ENCODE measurements at regions not wholly inside any gene's neighbourhood (a gene's known extent, or its start where the extent isn't known, plus 50 kb on each side); places are given as distances from the start of the nearest gene placed in this dataset.
A peak's percentile ranks its signal among the peaks of the same experiment; 100 is the strongest.

DNA sequence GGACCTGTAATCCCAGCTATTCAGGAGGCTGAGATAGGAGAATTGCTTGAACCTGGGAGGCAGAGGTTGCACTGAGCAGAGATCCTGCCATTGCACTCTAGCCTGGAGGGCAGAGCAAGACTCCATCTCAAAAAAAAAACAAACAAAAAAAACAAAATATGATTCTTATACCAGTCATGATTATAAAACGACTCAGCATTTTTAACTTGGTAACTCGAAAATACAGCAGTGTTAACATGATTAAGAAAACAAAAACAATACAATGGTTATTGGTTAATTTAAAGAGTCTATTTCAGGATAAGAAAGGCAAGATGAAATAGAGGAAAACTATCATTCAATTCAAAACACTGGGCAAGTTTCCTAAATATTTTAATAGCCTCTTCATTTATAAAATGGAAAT is 865.3 kb downstream of the PCDH7 start:
- H3K27me3 Mint-ChIP-seq (ENCODE audit: low read depth) = no peaks in the 10 kb centered on the region
- no peaks in the 10 kb centered on the region for H3K9me3 Mint-ChIP-seq
- no peak overlapping the region for H3K27ac Mint-ChIP-seq
- H3K4me1 Mint-ChIP-seq = no peaks in the 10 kb centered on the region
- no peak overlapping the region for H3K4me3 Mint-ChIP-seq
- TF ChIP-seq, protein P1, sequence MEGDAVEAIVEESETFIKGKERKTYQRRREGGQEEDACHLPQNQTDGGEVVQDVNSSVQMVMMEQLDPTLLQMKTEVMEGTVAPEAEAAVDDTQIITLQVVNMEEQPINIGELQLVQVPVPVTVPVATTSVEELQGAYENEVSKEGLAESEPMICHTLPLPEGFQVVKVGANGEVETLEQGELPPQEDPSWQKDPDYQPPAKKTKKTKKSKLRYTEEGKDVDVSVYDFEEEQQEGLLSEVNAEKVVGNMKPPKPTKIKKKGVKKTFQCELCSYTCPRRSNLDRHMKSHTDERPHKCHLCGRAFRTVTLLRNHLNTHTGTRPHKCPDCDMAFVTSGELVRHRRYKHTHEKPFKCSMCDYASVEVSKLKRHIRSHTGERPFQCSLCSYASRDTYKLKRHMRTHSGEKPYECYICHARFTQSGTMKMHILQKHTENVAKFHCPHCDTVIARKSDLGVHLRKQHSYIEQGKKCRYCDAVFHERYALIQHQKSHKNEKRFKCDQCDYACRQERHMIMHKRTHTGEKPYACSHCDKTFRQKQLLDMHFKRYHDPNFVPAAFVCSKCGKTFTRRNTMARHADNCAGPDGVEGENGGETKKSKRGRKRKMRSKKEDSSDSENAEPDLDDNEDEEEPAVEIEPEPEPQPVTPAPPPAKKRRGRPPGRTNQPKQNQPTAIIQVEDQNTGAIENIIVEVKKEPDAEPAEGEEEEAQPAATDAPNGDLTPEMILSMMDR (IDR thresholded peaks at IDR 0.05; ENCODE audit: unreplicated experiment in 3 of 3) = no peak
- H3K36me3 Mint-ChIP-seq (ENCODE audit: low read depth) = no peaks in the 10 kb centered on the region

DNA sequence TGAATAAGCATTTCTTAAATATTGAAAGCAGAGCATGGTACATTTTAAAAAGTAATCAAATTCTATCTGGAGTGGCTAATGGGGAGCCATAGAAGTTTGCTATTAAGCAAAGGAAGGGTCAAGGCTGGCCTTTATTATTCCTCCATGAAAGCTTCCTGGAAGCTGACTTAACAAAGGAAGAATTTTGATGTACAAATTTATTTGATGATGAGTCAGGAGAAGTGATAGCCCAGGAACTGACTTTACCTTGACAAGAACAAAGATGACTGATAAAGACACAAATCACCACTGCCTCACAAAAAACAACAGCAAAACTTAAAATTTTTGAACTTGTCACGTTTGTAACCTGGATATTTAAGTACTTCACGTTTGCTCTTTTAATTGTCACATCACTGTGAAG is 872.1 kb downstream of the PCDH7 start:
- no peak overlapping the region for H3K27ac Mint-ChIP-seq
- H3K4me3 Mint-ChIP-seq = no peak overlapping the region
- no peaks in the 10 kb centered on the region for H3K9me3 Mint-ChIP-seq
- H3K27me3 Mint-ChIP-seq (ENCODE audit: low read depth) = no peaks in the 10 kb centered on the region
- H3K36me3 Mint-ChIP-seq (ENCODE audit: low read depth) = no peaks in the 10 kb centered on the region
- no peaks in the 10 kb centered on the region for H3K4me1 Mint-ChIP-seq
- TF ChIP-seq, protein P1 (IDR thresholded peaks at IDR 0.05; ENCODE audit: unreplicated experiment in 3 of 3) = no peak

DNA sequence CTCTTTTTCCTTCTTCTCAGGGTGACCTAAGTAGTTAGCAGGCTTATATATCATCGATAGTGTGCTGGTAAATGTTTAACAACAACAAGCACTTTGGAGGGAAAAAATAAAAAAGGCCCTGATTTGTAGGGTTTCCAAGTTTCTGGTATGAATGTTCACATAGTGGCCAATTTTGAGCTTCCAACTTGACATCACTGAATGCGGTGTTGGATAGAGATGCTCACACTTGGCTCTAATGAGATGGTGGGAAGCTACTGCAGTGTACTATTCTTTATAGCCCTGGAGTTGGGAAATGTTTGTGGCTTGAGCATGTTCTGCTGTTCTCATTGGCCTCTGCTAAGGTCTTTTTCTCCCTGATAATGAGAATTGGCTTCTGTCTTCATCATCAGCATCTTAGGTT is 875.3 kb downstream of the PCDH7 start:
- H3K9me3 Mint-ChIP-seq = no peaks in the 10 kb centered on the region
- no peak overlapping the region for H3K4me3 Mint-ChIP-seq
- H3K27ac Mint-ChIP-seq = no peak overlapping the region
- no peaks in the 10 kb centered on the region for H3K27me3 Mint-ChIP-seq (ENCODE audit: low read depth)
- TF ChIP-seq, protein P1 (IDR thresholded peaks at IDR 0.05; ENCODE audit: unreplicated experiment in 3 of 3) = no peak
- H3K36me3 Mint-ChIP-seq (ENCODE audit: low read depth) = no peaks in the 10 kb centered on the region
- no peaks in the 10 kb centered on the region for H3K4me1 Mint-ChIP-seq

DNA sequence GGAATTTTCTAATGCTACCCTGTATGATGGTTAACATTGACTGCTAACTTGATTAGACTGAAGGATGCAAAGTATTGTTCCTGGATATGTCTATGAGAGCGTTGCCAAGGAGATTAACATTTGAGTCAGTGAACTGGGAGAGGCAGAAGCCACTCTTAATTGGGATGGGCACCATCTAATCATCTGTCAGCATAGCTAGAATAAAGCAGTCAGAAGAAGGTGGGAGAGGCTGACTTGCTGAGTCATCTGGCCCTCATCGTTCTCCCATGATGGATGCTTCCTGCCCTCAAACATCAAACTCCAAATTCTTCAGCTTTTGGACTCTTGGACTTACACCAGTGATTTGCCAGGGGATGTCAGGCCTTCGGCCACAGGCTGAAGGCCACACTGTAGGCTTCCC is 878.5 kb downstream of the PCDH7 start:
- no peaks in the 10 kb centered on the region for H3K9me3 Mint-ChIP-seq
- H3K36me3 Mint-ChIP-seq (ENCODE audit: low read depth) = no peaks in the 10 kb centered on the region
- H3K27ac Mint-ChIP-seq = no peak overlapping the region
- TF ChIP-seq, protein P1 (IDR thresholded peaks at IDR 0.05; ENCODE audit: unreplicated experiment in 3 of 3) = no peak
- H3K4me1 Mint-ChIP-seq = no peaks in the 10 kb centered on the region
- no peaks in the 10 kb centered on the region for H3K27me3 Mint-ChIP-seq (ENCODE audit: low read depth)
- H3K4me3 Mint-ChIP-seq = no peak overlapping the region

DNA sequence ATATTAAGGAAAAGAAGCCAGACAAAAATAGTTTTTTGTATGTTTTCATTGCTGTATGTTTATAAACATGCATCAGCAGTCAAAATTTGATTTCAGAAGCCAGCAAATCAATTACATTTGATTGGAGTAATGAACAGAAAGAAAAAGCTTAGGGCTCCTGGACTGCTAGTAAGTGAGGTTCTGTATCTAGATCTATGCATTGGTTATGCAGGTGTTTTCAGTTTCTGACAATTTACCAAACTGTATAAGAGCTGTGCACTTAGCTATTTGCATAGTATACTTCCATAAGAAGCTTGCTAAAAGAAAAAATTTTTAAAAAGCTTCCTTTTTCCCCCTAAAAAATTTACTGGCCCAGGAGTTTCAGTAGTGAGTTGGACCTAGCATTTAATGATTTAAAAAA is 881.6 kb downstream of the PCDH7 start:
- no peaks in the 10 kb centered on the region for H3K27me3 Mint-ChIP-seq (ENCODE audit: low read depth)
- peaks cover 4% of the 10 kb centered on the region for H3K4me1 Mint-ChIP-seq
- TF ChIP-seq, protein P1 (IDR thresholded peaks at IDR 0.05; ENCODE audit: unreplicated experiment in 3 of 3) = no peak
- H3K27ac Mint-ChIP-seq = no peak overlapping the region
- H3K4me3 Mint-ChIP-seq = no peak overlapping the region
- H3K9me3 Mint-ChIP-seq = no peaks in the 10 kb centered on the region
- no peaks in the 10 kb centered on the region for H3K36me3 Mint-ChIP-seq (ENCODE audit: low read depth)

DNA sequence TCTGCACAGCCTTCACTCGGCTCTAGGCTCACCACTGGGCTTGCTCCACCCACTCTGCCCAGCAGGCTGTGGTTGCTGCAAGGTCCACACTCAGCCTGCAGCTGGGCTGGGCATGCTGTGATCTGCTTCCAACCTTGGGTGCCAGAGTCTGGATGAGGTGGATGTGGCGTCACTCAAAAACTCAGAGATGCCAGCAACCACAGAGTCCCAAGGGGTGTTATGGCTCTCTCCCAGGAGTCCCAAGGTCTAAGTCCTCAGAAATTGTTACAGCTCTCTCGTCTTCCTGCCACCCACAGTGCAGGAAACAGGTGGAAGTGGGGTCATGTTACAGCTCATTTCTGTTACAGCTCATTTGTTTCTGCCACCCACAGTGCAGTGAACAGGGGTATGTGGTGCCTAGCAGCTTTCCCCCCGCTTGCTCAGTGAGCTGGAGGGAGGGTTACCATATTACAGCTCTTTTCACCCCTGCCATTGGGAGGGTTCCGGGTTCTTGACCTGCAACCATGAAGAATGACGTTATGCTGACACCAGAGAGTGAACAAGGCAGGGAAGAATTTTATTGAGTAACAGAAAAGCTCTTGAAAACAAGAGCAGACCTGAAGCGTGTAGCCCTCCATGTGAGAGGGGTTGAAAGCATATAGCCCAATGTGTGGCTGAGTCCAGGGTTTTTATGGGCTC is 893.9 kb downstream of the PCDH7 start:
- H3K27me3 Mint-ChIP-seq (ENCODE audit: low read depth) = no peaks in the 10 kb centered on the region
- H3K4me3 Mint-ChIP-seq = no peak overlapping the region
- H3K36me3 Mint-ChIP-seq (ENCODE audit: low read depth) = no peaks in the 10 kb centered on the region
- peaks cover 2% of the 10 kb centered on the region for H3K9me3 Mint-ChIP-seq
- H3K27ac Mint-ChIP-seq = peak overlapping the region in 1 of 3 experiments; percentile 78
- H3K4me1 Mint-ChIP-seq = no peaks in the 10 kb centered on the region
- TF ChIP-seq, protein P1 (IDR thresholded peaks at IDR 0.05; ENCODE audit: unreplicated experiment in 3 of 3) = no peak

All from nephron (organoid).